ENCODE measurements at regions not wholly inside any gene's neighbourhood (a gene's known extent, or its start where the extent isn't known, plus 50 kb on each side); places are given as distances from the start of the nearest gene placed in this dataset.

DNA sequence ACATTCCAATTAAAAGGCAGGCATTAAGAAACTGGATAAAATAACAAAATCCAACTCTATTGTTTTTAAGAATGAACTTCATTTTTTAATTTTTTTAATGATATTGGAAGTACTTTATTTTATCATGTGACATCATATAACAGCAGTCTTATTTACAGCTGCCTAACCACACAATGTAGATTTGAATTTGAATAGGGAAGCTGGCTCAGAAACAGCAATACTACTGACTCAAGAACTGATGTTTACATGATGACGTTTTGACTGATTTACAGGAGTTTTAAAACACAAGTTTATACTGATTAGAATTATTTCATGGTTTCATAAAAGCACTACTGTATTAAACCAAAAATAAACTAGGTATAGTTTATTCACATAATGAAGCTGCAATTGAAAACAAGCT, 348.7 kb upstream of the NR5A2 start:
- 6 to 23% methylated on average over 1 of the region's 1 CpG for WGBS, 2 donors
- TF ChIP-seq POLR2AphosphoS5 (IDR thresholded peaks at IDR 0.05) (no peak), POLR2A (IDR thresholded peaks at IDR 0.05) (no peak), EP300 (IDR thresholded peaks at IDR 0.05) (no peak)
- TF ChIP-seq, protein P1, sequence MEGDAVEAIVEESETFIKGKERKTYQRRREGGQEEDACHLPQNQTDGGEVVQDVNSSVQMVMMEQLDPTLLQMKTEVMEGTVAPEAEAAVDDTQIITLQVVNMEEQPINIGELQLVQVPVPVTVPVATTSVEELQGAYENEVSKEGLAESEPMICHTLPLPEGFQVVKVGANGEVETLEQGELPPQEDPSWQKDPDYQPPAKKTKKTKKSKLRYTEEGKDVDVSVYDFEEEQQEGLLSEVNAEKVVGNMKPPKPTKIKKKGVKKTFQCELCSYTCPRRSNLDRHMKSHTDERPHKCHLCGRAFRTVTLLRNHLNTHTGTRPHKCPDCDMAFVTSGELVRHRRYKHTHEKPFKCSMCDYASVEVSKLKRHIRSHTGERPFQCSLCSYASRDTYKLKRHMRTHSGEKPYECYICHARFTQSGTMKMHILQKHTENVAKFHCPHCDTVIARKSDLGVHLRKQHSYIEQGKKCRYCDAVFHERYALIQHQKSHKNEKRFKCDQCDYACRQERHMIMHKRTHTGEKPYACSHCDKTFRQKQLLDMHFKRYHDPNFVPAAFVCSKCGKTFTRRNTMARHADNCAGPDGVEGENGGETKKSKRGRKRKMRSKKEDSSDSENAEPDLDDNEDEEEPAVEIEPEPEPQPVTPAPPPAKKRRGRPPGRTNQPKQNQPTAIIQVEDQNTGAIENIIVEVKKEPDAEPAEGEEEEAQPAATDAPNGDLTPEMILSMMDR (IDR thresholded peaks at IDR 0.05), result no peak
- Histone ChIP-seq H3K9me3 (no peaks in the 10 kb centered on the region), H3K36me3 (no peaks in the 10 kb centered on the region), H3K27me3 (no peaks in the 10 kb centered on the region), H3K4me3 (no peak overlapping the region), H3K27ac (no peak overlapping the region), H3K4me1 (no peaks in the 10 kb centered on the region)
- intact Hi-C loops (cut with DNase I), result no loop called here
- no peak for DNase-seq

DNA sequence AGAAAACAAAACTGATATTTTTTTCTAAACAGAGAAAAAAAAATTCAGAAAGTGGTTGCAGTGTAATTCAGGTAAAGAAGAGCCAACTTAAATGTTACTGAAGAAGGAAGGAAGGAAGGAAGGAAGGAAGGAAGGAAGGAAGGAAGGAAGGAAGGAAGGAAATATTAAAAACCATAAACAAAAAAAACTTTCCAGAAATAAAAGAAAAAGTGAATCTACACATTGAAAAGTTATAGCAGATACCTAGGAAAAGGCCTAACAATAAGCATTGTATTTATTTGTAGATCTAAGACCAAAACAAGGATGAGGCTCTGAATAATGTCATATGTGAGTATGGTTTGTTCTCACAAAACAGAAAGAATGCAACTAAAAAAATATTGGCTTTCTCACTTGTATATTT, 345.4 kb upstream of the NR5A2 start:
- no peak overlapping the region for H3K4me3 ChIP-seq
- H3K36me3 ChIP-seq, result no peaks in the 10 kb centered on the region
- TF ChIP-seq POLR2AphosphoS5 (IDR thresholded peaks at IDR 0.05), result no peak
- TF ChIP-seq, protein P1 (IDR thresholded peaks at IDR 0.05), result no peak
- no peak for TF ChIP-seq POLR2A (IDR thresholded peaks at IDR 0.05)
- no peak for TF ChIP-seq EP300 (IDR thresholded peaks at IDR 0.05)
- intact Hi-C loops (cut with DNase I), result loop anchor here (10.0 kb wide), 1 partner anchor 833 kb away; no protein-coding TSS in a partner anchor
- no peaks in the 10 kb centered on the region for H3K27me3 ChIP-seq
- no peak for DNase-seq
- no peaks in the 10 kb centered on the region for H3K4me1 ChIP-seq
- H3K27ac ChIP-seq, result no peak overlapping the region
- no peaks in the 10 kb centered on the region for H3K9me3 ChIP-seq

DNA sequence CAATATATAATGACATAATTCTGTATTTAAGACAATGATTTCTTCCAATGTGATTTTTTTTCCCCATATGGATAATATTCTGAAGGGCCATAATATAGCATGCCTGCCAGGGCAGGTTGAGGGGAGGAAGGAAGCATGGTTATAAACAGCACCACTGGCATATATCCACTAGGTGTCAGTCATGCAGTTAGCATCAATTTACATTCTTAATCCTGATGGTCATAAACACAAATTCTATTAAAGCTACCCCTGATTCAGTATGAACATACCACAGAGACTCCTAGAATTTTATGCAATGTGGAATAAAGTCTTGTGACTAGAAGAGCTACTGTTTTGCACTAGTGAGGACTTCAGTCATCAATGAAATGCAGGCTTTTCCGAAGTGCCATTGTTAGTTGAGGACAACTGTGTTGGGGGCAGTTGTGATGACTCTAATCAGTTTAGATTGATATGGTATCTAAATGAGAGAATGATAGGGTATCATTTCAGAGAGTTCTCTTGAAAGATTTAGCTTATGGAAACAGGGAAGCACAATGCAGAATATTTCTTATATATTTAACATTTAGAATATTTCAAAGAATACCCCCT, 342.7 kb upstream of the NR5A2 start:
- H3K27ac ChIP-seq, result no peak overlapping the region
- H3K4me3 ChIP-seq, result no peak overlapping the region
- no peaks in the 10 kb centered on the region for H3K9me3 ChIP-seq
- H3K27me3 ChIP-seq, result no peaks in the 10 kb centered on the region
- intact Hi-C loops (cut with DNase I), result loop anchor here (10.0 kb wide), 1 partner anchor 830 kb away; no protein-coding TSS in a partner anchor
- 92 to 94% methylated on average over 1 of the region's 1 CpG for WGBS, 2 donors
- no peak for DNase-seq
- no peaks in the 10 kb centered on the region for H3K4me1 ChIP-seq
- TF ChIP-seq, protein P1 (IDR thresholded peaks at IDR 0.05), result peak; percentile 6 to 50 (median 33)
- no peak for TF ChIP-seq POLR2AphosphoS5 (IDR thresholded peaks at IDR 0.05)
- no peaks in the 10 kb centered on the region for H3K36me3 ChIP-seq

DNA sequence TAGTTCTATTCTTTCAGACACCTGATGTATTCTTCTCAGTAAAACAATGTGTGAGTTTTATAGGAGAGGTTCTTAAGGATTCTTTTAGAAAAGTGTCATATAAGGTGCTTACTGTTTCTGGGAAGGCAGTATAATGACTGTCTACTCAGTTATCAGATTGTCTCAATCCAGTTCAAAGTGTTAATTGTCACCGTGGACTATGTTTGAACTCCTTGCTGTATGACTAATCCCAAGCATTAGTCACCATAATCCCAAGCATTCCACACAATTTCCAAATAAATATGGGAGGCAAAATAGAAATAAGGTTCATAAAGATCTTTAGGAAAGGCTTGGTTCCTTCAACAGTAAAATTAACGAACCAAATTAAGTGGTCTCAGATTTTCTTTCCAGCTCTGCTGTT, 342.1 kb upstream of the NR5A2 start:
- DNase-seq, result no peak
- Histone ChIP-seq H3K27me3 (no peaks in the 10 kb centered on the region), H3K4me3 (no peak overlapping the region), H3K4me1 (no peaks in the 10 kb centered on the region), H3K27ac (no peak overlapping the region), H3K9me3 (no peaks in the 10 kb centered on the region), H3K36me3 (no peaks in the 10 kb centered on the region)
- TF ChIP-seq POLR2AphosphoS5 (IDR thresholded peaks at IDR 0.05) (no peak), POLR2A (IDR thresholded peaks at IDR 0.05) (no peak), EP300 (IDR thresholded peaks at IDR 0.05) (no peak)
- TF ChIP-seq, protein P1 (IDR thresholded peaks at IDR 0.05), result no peak
- WGBS, 2 donors, result 33 to 58% methylated on average over 2 of the region's 2 CpGs
- intact Hi-C loops (cut with DNase I), result loop anchor here (10.0 kb wide), 1 partner anchor 829 kb away; no protein-coding TSS in a partner anchor

DNA sequence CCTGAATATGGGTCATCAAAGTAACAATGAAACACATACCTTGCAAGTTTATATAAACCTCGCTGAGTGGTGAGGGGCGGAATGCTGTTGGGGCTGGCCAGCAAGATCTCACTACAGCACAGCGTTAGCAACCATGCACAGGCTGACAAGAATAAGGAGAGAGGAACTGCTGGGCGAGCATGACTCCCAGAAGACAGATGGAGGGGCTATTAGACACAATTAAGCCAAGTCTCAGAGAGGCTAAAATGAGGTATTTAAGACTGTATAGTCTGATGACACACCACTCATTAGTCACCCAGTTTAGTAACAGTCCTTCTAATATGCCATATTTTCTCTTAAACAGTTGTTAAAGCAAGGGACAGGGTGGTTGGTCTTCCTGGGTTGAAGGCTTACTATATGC, 340.2 kb upstream of the NR5A2 start:
- no peaks in the 10 kb centered on the region for H3K36me3 ChIP-seq
- no peaks in the 10 kb centered on the region for H3K9me3 ChIP-seq
- 88 to 91% methylated on average over 4 of the region's 4 CpGs for WGBS, 2 donors
- no peak overlapping the region for H3K27ac ChIP-seq
- H3K4me3 ChIP-seq, result no peak overlapping the region
- TF ChIP-seq, protein P1 (IDR thresholded peaks at IDR 0.05), result no peak
- TF ChIP-seq POLR2AphosphoS5 (IDR thresholded peaks at IDR 0.05) (no peak), POLR2A (IDR thresholded peaks at IDR 0.05) (no peak)
- no peak for DNase-seq
- intact Hi-C loops (cut with DNase I), result loop anchor here (10.0 kb wide), 1 partner anchor 827 kb away; no protein-coding TSS in a partner anchor
- no peaks in the 10 kb centered on the region for H3K4me1 ChIP-seq
- H3K27me3 ChIP-seq, result no peaks in the 10 kb centered on the region

All from sigmoid colon (tissue), 6 donors.